GM21786 (cell line): ENCODE measurements at regions not wholly inside any gene's neighbourhood (a gene's known extent, or its start where the extent isn't known, plus 50 kb on each side); places are given as distances from the start of the nearest gene placed in this dataset.
A peak's percentile ranks its signal among the peaks of the same experiment; 100 is the strongest.

Experiments
- ATAC-seq: cut with Tn5 transposase; IDR thresholded peaks from one replicate; pipeline ENCODE4 v1.9.1; 2021; ENCODE audit not compliant: unreplicated experiment

- no peak for ATAC-seq
Measured at GRCh38 chr10:85527616-85528317, 838.8 kb downstream of the GRID1 start.

GRCh38 chr10:85528318-85528652, 838.3 kb downstream of the GRID1 start:
- no peak for ATAC-seq

DNA sequence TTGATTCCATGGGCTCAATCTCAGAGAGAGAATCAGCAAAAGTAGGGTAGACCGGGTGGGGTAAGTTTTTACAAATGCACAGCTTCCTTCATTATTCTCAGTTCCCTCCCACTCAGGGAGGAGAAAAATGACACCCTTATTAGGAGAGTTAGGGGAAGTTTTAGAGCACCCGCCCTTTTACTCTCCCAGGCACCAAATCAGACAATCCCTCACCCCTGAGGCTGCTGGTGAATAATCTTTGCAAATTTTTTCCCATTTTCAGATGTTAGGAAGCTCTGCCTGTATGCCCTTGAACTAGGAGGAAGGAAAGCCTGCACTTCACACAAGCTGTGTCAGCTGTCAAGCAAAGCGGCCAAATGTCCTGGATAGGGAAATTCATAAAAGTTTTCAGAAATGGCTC, 834.9 kb downstream of the GRID1 start:
- no peak for ATAC-seq

- no peak for ATAC-seq
Measured at GRCh38 chr10:85532773-85533172, 833.8 kb downstream of the GRID1 start.

DNA sequence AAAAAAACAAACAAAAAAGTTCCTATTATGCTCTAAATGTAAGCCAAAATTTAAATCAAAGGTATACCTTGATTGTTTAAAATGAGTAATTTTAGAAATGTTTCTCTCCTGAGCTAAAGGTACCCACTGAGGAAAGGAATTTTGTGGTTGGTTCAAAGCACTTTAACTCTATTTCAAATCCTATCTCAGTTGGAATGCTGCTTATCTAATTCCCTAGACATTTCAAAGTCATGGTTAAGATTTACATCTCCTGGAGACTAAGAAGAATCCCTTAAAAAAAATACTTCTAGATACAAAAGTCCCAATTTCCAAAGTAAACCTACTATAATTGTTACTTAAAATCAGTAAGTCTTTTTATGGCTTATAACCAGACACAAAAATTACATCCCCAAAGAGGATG, 830.7 kb downstream of the GRID1 start:
- no peak for ATAC-seq

- no peak for ATAC-seq
Measured at GRCh38 chr10:85537561-85537960, 829.0 kb downstream of the GRID1 start.

DNA sequence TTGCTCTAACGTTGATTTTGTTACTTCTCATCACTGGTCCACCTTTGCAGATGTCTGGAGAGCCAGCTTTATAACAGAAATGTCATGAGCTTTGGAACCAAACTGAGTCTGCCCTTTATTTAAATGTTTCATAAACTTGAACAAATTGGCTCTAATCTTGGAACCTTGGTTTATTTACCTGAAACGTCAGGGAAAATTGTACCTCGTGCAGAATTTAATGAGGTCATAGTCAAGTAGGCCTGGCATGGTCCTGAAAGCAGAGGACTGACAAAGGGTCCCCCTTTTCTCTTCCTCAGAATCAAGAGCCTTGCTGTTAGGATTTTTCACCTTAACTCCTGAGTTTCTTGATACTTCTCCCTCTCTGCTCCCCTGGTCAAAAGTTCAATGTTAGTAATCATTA, 828.0 kb downstream of the GRID1 start:
- no peak for ATAC-seq

GRCh38 chr10:85542152-85542551, 824.4 kb downstream of the GRID1 start:
- no peak for ATAC-seq

GRCh38 chr10:85542936-85543730, 823.5 kb downstream of the GRID1 start:
- no peak for ATAC-seq

DNA sequence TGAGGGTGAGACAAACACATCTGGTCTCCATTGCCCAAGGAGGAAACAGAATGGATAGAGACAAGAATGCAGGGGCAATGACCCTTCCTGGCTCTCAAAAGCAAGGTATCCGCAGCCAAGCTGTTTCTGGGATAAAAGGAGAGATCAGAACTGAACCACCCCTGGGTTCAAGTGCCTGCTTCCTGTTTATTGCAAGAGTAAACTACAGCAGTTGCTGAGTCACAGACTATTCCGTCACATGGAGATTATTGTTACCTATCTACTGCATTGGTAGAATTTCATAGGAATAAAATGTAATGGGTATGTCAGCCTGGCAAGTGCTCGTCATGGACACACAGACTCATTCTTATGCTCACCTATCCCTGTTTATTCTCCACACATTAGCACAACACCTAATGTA, 821.6 kb downstream of the GRID1 start:
- ATAC-seq, result no peak

DNA sequence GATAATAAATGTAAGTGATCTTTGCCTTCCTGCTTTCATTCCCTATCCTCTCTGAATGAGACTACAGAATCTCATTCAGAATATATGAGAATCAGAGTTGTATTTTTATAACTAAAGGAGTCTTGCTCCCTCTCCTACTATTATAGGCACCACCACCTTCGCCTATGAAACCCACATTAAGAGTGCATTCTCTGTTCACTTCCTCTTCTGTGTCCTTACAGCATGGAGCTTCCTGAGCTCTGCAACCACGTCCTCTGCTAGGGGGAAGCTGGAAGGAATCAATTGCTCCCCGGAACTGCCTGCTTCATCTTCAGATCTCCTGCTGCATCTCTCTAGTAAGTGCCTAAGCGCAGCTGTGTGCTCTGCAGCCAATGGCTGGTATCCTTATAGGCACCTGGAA, 820.7 kb downstream of the GRID1 start:
- no peak for ATAC-seq

DNA sequence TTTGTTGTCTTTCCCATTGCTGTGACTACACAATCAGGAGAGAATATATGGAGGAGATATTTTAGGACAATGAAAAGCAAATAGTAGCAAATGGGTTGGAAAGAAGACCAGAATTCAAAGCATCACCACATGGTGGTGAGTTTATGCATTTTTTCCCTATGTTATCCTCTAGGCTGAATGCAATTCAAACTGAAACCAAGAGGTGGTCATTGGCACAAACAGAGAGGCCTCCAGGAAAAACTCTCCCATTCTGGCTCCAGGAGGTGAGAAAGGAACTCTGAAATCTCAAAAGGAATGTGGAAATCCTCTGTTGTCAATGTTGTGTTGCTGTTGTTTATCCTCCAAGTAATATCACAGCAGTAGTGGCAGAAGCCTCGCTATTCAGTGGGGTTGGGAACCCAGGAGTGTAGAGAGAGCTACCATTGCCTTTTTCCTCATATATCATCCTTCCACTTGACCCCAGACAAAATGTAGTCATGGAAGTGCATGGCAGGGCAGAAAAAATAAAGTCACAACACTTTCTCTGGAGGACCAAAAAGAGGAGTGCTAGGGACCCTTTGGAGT, 819.1 kb downstream of the GRID1 start:
- no peak for ATAC-seq

- peak; percentile 93 for ATAC-seq
Measured at GRCh38 chr10:85548034-85548433, 818.6 kb downstream of the GRID1 start.
